ENCODE measurements at regions not wholly inside any gene's neighbourhood (a gene's known extent, or its start where the extent isn't known, plus 50 kb on each side); places are given as distances from the start of the nearest gene placed in this dataset.

DNA sequence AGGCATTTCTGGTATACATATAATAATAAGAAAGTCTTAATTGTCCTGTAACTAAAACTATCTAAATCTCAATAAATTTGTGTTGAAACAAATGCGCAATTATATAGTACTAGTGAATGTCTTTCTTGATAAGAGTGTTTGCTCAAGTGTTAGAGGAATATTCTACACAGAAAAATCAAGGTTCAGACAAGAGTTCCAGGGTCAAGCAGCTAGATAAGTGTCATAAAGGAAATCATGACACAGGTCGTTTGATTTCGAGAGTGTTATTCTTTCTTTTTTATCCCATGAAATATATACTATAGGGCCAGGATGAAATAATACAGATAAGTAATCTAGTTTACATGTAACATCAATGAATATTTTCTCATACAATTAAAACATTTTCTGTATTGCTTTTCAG, 366.1 kb downstream of the UTRN start (continued):
- TF ChIP-seq SIN3A (conservative IDR thresholded peaks at IDR 0.05 in 1 of 2, IDR thresholded peaks at IDR 0.05 in 1 of 2; ENCODE audit: low read depth in 1 of 2, low read length in 2 of 2) (no peak), CEBPB (IDR thresholded peaks at IDR 0.05; ENCODE audit: low read depth, low read length) (no peak), RBBP5 (IDR thresholded peaks at IDR 0.05; ENCODE audit: borderline replicate concordance, low read depth, low read length) (no peak), SP2 (IDR thresholded peaks at IDR 0.05; ENCODE audit: low read length) (no peak), POLR2A (IDR thresholded peaks at IDR 0.05; ENCODE audit: control extremely low read depth in 1 of 2, low read depth in 2 of 2, low read length in 2 of 2) (no peak), CTBP2 (IDR thresholded peaks at IDR 0.05; ENCODE audit: borderline replicate concordance, insufficient read depth, insufficient read length, low read length) (no peak)

All from H1 (cell line).